Lower leg skin (tissue), 3 donors: ENCODE measurements at regions not wholly inside any gene's neighbourhood (a gene's known extent, or its start where the extent isn't known, plus 50 kb on each side); places are given as distances from the start of the nearest gene placed in this dataset.

Experiments used
- POLR2A ChIP-seq, 2 donors: fragments of 450-650 bp; IDR thresholded peaks; one replicate each; pipeline ENCODE4 v1.6.1; 2016 to 2017; ENCODE audit warnings: antibody characterized with exemption in 2 of 2, mild to moderate bottlenecking in 1 of 2, moderate library complexity in 1 of 2
- TF ChIP-seq, protein P1 (sequence below), 3 donors: fragments of 450-650 bp; IDR thresholded peaks; one replicate each; pipeline ENCODE4 v1.5.1; 2016; ENCODE audit warnings: antibody characterized with exemption in 3 of 3, mild to moderate bottlenecking in 3 of 3, moderate library complexity in 2 of 3

DNA sequence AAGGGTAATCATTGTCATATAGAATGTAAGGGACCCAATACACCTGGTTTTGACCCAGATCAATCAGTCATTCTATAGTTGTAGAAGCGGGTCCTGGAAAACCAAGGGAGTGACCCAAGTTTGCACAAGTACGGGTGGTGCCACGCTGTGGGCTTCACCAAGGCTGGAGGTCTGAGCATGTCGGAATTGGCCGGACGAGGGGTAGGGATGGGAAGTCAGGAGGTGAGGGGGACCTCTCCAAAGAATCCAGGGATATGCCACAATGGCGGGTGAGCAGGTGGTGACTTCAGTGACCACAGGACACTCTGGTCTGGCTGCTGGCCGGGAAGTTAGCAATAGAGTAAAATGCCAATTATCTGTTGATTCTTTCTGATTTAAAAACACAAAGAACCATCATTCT lies 186.6 kb upstream of the FOXQ1 start:
- TF ChIP-seq, protein P1, sequence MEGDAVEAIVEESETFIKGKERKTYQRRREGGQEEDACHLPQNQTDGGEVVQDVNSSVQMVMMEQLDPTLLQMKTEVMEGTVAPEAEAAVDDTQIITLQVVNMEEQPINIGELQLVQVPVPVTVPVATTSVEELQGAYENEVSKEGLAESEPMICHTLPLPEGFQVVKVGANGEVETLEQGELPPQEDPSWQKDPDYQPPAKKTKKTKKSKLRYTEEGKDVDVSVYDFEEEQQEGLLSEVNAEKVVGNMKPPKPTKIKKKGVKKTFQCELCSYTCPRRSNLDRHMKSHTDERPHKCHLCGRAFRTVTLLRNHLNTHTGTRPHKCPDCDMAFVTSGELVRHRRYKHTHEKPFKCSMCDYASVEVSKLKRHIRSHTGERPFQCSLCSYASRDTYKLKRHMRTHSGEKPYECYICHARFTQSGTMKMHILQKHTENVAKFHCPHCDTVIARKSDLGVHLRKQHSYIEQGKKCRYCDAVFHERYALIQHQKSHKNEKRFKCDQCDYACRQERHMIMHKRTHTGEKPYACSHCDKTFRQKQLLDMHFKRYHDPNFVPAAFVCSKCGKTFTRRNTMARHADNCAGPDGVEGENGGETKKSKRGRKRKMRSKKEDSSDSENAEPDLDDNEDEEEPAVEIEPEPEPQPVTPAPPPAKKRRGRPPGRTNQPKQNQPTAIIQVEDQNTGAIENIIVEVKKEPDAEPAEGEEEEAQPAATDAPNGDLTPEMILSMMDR (IDR thresholded peaks at IDR 0.05) = no peak
- no peak for TF ChIP-seq POLR2A (IDR thresholded peaks at IDR 0.05)
